ENCODE measurements at regions not wholly inside any gene's neighbourhood (a gene's known extent, or its start where the extent isn't known, plus 50 kb on each side); places are given as distances from the start of the nearest gene placed in this dataset.

GRCh38 chr13:70964124-70964523, 855.9 kb upstream of the KLHL1 start:
- TF ChIP-seq CTCF (conservative IDR thresholded peaks at IDR 0.05; ENCODE audit: low read depth, low read length) (peak; percentile 59), EZH2 (IDR thresholded peaks at IDR 0.05; ENCODE audit: low read length, unreplicated experiment) (no peak), EZH2phosphoT487 (IDR thresholded peaks at IDR 0.05; ENCODE audit: borderline replicate concordance, low read length) (no peak)
